ENCODE measurements at regions not wholly inside any gene's neighbourhood (a gene's known extent, or its start where the extent isn't known, plus 50 kb on each side); places are given as distances from the start of the nearest gene placed in this dataset.

DNA sequence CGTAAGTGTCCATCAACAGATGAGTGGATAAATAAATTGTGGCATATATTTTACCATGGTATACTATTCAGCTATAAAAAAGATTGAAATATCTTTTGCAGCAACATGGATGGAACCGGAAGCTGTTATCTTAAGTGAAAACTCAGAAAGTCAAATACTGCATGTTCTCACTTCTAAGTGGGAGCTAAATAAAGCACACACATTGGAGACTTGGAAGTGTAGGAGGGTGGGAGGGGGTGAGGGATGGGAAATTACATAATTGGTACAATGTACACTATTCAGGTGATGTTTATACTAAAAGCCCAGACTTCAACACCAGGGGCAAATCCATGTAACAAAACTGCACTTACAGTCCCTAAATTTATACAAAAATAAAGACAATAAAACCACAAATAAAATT is 72.6 kb upstream of the SPRY1 start:
- POLR2A ChIA-PET, result no interaction called here
- no peak for TF ChIP-seq CTCF (IDR thresholded peaks at IDR 0.05; ENCODE audit: control extremely low read depth, extremely low read depth, low read depth, missing control alignments)
- DNase-seq (ENCODE audit: extremely low spot score), result no peak
- CTCF ChIA-PET, result no interaction called here

DNA sequence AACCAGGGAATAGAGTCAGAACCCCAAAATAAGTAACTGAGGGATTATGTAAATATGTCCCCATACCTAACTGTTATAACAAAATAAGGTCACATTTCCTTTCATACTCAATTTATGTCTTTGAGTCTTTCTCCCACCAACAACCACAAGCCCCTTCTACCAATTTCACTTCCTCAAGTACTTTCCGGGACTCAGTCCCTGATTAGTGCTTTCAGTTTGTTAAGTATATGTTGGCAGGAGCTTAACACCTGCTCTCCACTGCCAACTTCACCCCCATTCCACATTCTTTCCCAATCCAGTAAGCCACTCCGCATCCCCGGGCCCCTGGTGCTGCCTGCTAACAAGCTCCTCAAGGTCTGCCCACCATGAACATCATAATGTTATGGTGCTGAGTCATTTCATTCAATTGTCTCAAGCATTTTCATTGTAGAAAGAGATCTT is 71.3 kb upstream of the SPRY1 start:
- ChIA-PET CTCF (interaction anchor here (0.7 to 1.8 kb wide), 4 partner anchors 9 to 47 kb away, joined by 3 to 7 read pairs (median 4); no protein-coding TSS in a partner anchor), POLR2A (no interaction called here)
- no peak for TF ChIP-seq CTCF (IDR thresholded peaks at IDR 0.05; ENCODE audit: control extremely low read depth, extremely low read depth, low read depth, missing control alignments)
- DNase-seq (ENCODE audit: extremely low spot score), result peak; percentile 65

- POLR2A ChIA-PET, result no interaction called here
- CTCF ChIA-PET, result no interaction called here
- TF ChIP-seq CTCF (IDR thresholded peaks at IDR 0.05; ENCODE audit: control extremely low read depth, extremely low read depth, low read depth, missing control alignments), result no peak
- DNase-seq (ENCODE audit: extremely low spot score), result no peak
Measured at GRCh38 chr4:123327346-123327745, 69.2 kb upstream of the SPRY1 start.

DNA sequence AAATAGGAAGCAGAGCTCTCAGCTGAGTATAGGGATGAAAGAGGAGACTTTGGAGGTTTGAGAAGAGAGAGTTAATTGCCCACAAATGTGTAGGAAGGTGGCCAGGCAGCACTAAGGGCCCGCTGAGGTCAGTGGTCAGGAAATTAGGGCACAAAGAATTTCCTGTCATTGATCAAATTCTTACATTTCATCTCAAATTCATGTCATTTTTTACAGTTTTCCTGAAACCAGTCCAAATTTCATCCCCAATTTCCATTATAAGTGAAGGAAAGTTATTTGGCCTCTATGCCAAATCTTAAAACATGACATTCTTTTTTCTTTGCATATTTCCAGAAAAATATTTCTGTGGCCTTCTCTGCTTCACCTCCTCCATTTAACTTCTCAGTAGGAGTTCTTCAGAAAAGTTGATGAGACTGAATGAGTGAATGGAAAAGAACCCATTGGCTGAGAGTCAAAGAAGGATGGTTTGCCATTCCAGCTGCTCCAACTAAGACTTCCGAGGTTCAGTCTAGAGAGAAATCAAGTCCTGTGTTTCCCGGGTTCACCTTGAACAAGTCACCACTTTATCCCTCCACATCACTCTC is 68.7 kb upstream of the SPRY1 start:
- TF ChIP-seq CTCF (IDR thresholded peaks at IDR 0.05; ENCODE audit: control extremely low read depth, extremely low read depth, low read depth, missing control alignments), result no peak
- DNase-seq (ENCODE audit: extremely low spot score), result no peak

GRCh38 chr4:123338715-123339114 is 57.9 kb upstream of the SPRY1 start:
- POLR2A ChIA-PET, result no interaction called here
- CTCF ChIA-PET, result no interaction called here
- TF ChIP-seq CTCF (IDR thresholded peaks at IDR 0.05; ENCODE audit: control extremely low read depth, extremely low read depth, low read depth, missing control alignments), result no peak
- no peak for DNase-seq (ENCODE audit: extremely low spot score)

More for the DNA sequence above, 68.7 kb upstream of the SPRY1 start:
- ChIA-PET CTCF (interaction anchor here (1.4 kb wide), 2 partner anchors 16 to 22 kb away, joined by 3 read pairs; no protein-coding TSS in a partner anchor), POLR2A (no interaction called here)

- no peak for TF ChIP-seq CTCF (IDR thresholded peaks at IDR 0.05; ENCODE audit: control extremely low read depth, extremely low read depth, low read depth, missing control alignments)
- CTCF ChIA-PET, result no interaction called here
- POLR2A ChIA-PET, result no interaction called here
- DNase-seq (ENCODE audit: extremely low spot score), result no peak
Measured at GRCh38 chr4:123339507-123340380, 56.9 kb upstream of the SPRY1 start.

Data from GM10248 (cell line).